HG03521 (cell line): ENCODE measurements at regions not wholly inside any gene's neighbourhood (a gene's known extent, or its start where the extent isn't known, plus 50 kb on each side); places are given as distances from the start of the nearest gene placed in this dataset.
"Not testable (repeated sequence)": the region's sequence is repeated elsewhere in the genome, so short reads cannot be mapped to it uniquely, and the experiment has no call there.

ENCODE experiments used
- ATAC-seq: cut with Tn5 transposase; IDR thresholded peaks from one replicate; pipeline ENCODE4 v1.9.1; 2021; ENCODE audit warnings: mild to moderate bottlenecking, moderate library complexity; ENCODE audit not compliant: unreplicated experiment

DNA sequence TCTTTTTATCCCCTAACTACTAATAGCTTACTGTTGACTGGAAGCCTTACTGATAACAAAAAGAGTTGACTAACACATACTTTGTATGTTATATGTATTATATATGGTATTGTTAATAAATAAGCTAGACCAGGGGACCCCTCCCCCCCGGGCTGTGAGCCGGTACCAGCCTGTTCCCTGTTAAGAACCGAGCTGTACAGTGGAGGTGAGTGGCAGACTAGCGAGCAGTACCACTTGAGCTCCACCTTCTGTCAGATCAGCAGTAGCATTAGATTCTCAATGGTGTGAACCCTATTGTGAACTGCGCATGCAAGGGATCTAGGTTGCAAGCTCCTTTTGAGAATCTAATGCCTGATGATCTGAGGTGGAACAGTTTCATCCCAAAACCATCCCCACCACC, 377.0 kb downstream of the IPMK start:
- ATAC-seq = no peak

DNA sequence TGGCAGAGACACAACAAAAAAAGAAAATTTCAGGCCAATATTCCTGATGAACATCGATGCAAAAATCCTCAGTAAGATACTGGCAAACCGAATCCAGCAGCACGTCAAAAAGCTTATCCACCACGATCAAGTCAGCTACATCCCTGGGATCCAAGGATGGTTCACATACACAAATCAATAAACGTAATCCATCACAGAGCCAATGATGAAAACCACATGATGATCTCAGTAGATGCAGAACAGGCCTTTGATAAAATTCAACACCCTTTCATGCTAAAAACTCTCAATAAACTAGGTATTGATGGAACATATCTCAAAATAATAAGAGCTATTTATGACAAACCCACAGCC, 382.1 kb downstream of the IPMK start:
- ATAC-seq = not testable (repeated sequence)

DNA sequence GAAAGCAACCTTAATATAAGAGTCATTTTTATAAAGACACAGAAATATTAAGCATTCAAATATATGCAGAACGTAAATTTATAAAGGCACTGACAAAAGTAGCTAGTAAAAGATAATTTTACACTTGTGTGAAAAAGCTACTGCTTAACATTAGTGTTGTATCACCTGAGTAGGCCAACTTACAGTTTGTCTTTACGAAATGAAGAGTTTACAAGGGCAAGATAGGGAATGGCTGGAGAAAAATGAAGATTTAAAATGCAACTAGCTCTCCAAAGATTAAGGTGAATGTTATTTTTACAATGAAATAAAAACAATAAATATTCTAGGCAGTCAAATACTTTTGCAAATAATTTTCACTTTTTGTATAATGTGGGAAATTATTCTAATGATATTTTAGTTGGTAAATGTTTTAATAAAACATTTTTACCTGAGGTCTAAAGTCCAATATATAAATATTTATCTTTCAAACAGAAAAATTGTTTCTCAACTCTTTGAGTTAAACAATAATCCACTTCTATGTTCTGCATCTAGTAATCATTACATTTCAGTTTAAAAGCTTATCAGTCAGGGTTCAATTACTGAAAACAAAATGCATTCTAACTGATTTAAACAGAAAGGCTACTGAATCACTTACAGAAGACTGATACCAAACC, 382.6 kb downstream of the IPMK start:
- no peak for ATAC-seq

DNA sequence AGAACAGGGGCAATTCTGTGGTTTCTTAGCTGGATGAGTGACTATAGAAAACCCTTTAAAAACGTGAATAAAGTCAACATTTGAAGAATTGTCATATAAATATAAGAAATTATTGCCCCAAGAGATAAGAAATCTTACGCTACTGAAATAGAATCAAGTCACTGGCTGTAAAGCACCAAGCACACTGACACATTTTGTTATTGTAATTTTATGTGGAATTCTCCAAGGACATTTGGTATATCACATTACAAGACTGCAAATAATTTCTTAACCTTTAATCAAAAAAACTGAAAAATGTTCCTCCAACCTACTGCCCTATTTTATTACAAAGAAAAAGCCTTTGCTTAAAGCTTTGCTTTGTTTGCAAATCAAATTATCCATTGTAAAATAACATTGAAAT, 383.3 kb downstream of the IPMK start:
- no peak for ATAC-seq

DNA sequence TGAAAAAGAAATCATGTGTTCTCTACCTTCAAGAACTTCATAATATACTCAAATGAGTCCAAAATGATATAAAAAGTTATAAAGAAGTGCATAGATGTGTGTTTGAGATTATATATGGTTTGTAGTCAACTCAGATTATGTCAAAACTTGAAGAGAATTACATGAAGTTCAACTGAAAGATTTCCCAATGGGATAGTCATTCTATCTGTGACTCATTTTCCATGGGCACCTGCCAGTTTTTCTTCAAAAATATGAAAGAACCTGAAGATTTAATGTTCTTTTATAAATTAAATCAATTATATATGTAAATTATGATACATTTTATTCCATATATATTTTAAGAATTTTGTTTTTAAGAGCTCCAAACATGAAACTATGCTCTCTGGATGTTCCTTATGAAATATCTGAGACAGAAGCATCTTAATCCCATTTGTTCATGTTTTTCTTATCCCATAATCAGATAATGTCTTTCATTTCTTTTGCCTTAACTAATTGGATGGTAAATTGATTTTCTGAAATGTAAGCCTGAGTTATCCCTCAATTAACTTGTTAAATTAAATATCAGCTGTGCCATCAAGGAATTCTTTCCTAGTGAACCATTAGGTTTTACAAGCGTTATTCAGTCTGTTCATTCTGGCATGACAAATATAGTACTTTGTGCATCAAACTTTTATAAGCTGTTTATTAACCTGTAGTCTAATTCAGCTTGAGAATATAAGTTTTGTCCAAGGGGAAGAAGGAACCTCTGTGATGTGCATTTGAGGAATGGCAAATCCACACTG, 387.1 kb downstream of the IPMK start:
- no peak for ATAC-seq

DNA sequence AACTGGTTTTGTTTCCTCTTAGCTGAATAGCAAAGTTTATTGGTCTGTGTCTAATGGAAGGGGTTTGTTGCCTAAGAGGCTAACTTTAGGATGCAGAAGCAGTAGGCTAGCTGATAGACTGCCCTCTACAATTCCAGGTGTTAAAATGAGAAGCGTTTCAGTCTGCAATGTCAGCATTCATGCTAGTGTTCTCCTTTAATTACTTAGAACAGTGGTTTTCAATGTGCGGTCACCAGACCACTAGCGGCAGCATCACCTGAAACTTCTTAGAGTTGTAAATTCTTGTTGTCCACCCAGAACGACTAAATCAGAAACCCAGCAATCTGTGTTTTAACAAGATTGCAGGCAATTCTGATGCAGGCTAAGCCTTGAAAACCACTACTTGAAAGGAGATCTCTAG, 392.9 kb downstream of the IPMK start:
- no peak for ATAC-seq

DNA sequence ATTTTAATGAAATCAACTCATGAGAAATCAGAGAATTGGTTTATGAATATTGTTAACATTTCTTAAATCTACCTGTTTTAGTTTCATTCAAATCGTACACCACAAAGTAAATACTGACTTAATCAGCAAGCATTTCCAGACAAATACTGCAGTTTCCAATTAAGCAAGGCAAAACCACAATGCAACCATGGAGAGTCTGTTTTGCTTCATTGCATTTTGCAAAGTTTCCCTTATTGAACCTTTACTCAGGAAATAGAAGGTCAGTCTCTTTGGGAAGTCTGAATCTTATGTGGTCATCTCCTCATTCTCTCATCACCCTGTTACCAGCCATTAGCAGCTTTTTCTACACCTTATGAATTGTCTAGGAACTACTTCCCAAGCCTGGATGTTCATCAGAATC, 400.5 kb downstream of the IPMK start:
- no peak for ATAC-seq

DNA sequence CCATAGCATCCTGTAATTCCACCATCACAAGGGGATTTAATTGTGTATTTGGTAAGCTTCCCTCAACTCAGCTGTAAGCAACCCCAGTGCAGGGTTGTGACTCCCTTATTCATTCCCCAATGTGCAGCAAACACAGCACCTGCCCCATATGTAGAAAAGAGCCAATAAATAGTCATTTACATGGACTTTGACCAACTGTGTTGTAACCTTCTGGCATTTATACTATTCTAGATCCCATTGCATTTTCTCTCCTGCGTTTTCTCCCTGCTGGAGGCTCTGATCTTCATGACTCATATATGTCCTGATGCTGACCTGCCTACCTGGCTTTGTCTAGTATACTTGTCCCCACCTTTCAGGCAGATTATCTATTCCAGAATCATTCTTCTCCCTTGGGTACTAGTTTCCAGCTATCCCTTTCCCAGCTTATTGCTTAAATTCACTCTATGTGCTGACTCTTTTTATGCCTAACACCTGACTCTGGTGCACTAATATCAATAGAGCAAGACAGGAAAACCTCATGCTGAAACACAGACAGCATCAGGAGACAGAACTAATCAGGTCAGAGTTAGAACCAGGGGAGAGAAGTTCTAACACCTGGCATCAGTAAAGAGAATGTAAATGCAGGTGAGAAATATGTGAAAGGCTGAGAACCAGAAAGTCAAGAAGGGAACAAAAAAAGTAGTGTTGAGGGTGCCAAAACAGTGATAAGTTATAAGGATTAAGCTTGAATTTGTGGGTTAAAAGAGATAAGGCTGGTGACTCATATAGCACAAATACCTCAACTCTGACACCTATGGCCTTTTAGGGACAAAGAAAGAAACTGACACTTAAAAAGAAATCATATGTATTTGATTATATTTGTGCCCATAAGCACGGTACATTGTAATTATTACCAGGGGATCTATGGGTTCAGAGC, 402.7 kb downstream of the IPMK start:
- ATAC-seq = no peak

DNA sequence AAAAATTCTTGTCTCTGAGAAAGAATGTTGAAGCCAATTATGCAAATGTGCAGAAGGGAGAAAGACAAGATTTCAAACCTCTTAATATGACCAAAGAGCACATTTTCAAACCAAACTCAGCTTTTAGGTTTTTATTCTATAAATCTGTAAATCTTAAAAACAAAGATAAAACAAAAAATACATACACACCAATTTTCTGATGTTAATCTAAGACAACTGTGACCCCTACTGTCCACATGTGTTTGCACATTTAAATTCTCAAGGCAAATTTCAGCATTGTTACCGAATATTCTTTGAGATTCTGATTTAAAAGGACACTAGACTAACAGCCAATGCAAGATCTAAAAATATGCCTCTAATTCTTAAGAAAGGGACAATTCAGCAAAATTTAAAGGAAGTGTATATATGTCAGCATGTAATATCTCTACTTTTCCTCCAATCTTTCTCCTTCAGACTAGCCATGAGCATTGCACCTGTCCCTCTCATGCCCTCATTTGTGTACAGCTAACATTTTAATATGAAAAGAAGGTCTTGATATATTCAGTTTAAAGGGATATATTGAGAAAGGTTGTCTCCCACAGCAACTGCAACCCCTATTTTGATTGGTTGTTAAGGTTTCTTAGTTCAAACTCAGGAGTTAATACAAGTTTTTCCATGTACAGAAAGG, 417.9 kb downstream of the IPMK start:
- no peak for ATAC-seq

DNA sequence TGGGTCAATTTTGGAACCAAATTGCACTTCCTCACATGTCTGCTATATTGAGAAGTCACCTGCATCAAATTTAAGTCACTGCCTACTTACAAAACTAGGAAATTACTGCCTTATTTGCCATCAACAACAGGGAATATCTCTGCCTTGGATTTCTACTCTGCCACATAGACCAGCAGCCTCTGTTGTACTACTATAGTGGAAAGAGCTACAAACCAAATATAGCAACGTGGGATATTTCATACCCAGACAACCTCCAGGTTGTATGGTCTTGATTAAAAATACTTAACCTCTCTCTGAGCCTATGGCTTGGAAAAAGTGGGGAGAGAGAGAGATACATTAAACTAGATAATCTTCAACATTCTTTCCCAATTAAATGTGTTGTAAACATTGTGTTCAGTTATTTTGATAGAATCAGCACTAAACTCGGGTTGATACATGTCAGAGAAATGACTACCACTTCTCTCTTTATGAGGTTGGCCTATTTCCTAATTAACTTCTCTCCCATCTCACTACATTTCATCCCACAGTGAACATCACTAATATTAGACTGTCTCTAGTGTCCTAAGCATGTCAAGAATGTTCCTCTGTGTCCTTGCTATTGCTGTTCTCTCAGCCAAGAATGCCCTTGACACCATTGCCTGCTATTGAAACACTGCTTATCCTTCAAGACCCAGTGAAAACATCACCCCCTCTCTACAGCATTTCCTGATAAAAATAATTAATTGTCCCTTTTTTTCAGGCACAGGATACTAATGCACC, 421.2 kb downstream of the IPMK start:
- ATAC-seq = no peak

DNA sequence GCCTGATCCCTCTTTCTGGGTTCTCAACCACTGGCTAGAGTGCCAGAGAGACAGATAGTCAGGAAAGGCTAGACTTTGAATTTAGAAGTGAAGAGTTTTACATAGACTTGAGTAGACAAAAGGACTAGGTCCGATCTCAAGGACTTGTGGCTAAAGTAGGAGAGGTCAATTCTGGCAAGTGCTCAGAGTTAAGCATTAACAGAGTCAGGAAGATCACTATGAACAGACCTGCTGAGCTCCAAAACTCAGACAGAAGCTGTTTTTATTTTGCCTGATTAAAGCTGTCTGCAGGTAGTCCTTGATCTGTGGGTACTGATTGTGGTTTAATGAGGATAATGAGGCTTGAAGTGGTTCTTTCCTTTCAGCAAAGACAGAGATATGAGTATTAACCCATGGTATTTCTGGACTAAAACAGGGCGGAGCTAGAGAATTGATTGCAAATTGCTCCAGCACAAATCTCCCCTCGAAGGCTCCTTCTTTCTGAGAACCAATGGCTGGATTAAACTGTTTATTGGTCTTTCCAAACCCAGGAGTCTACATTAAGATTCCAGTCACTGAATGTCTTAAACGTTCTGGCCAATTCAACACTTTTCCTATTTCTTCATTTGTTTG, 423.2 kb downstream of the IPMK start:
- ATAC-seq = no peak

DNA sequence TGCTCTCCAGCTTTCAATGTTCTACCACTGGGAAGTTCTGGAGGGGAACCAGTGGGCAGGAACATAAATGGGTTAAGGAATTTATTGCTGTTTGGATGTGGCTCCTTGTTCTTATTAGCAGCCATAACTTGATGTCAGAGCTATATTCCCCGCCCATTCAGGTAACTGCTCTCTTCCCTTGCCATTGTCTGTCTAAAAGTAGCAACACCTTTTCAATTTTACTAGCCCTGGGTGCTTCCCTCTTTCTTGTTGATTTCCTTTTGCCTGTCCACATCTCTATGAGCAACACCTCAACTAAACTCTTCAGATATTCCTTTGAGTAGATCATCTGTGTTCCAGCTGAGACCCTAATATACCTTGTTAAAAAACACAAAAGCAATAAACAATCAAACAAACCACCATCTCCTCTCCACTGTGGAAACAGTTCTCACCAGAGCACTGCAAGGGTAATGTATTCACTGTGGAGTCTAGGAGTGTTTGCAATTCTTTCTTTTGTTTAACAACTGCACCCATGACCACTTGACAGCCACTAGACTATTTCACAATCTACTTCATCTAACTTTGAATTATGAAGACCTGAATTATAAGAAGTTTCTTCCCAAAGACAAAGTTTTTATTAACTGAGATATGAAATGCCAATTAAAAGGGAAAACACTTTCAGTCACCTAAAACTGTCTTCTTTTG, 436.7 kb downstream of the IPMK start:
- no peak for ATAC-seq

DNA sequence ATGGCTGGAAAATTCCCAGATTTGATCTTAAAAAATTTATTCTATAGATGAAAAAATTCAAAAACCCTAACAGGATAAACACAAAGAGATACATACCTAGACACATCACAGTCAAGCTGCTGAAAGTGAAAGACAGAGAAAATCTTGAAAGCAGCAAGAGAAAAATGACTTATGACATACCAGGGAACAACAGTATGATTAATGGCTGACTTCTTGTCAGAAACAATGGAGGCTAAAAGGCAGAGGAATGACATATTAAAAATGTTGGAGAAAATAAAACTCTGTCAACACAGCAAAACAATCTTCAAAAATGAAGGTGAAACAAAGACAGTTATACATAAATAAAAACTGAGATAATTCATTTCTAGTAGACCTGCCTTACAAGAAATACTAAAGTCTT, 442.7 kb downstream of the IPMK start:
- ATAC-seq = no peak

DNA sequence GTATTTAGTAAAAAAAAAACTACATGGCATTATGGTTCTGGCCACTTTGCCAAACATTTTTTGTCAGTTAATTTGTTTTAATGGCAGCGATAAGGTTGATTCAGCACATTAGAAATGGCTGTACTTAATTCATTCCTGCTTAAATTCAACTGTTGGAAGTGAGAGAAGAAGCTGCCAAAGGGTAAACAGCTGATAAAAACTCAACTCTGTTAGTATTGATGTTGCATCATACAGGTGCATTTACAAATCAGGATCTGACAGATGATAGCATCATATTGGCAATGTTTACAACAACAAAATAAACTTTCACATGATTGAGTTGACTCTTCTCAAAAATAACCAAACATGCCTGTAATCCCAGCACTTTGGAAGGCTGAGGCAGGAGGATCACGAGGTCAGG, 444.3 kb downstream of the IPMK start:
- ATAC-seq = no peak

DNA sequence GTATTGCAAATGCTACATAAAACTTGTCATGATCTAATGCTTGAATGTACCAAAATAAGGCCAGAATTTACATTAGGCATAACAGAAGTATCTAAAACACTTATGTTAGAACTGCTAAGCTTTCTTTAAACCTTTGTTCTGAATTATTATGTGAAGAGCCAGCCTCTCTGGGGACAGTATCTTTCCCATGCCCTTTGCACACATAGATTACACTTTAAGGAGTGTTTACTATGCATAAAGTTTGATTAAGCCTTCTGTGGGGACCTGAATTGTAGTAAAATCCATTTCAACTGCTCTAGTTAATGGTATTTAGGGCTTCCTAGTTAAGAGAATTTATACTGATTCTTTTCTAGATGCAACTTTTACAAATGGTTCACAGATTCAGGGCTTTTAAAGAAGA, 444.7 kb downstream of the IPMK start:
- no peak for ATAC-seq

DNA sequence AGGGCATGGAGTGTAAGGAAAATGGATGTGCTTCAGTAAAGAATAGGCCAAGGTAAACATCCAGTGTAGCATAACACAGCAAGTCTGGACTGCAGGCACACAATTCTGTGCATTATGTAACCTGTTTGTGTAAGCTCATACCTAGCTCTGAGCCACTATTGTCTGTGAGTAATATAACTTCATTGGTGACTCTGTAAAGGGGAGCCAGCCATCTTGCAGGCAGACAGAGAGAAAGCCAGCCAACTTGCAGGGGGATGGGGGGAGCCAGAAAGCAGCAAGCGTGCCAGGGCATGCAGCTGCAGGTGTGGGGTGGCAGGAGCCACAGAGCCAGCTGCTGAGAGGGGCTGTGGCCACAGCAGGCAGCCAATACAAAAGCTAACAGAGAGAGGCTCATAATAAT, 449.2 kb downstream of the IPMK start:
- ATAC-seq = no peak

DNA sequence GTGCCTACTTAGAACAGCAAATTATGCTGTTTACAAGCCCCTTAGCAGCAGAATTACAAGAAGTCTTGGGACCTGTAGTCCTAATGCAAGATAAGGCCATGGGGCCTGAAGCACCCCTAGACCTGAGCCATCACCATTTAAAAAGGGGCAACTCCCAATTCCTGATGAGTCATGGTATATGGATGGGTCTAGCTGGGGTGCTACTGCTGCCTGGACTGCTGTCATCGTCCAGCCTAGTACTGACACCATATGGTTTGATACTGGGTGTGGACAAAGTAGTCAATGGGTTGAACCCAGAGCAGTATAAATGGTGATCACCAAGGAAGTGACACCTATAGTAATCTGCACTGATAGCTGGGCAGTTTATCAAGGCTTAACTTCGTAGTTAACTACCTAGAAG, 450.0 kb downstream of the IPMK start:
- ATAC-seq = no peak

DNA sequence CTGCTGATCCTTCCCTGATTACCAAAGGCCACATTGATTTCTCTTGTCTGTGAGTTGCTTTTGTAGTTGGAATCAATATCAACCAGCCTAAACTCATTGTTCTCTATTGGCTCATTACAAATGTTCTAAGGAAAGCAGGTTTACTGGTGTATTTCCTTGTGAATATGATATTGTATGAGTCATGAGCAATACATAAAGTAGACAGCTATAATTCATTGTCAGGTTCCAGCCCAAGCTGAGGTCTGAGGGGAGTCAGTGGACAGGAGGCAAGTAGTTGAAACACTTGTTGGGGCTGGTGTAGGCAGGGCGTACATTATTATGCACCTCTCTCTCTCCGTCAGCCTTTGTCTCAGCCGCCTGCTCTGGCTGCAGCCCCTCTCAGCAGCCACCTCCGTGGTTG, 451.7 kb downstream of the IPMK start:
- ATAC-seq = no peak

DNA sequence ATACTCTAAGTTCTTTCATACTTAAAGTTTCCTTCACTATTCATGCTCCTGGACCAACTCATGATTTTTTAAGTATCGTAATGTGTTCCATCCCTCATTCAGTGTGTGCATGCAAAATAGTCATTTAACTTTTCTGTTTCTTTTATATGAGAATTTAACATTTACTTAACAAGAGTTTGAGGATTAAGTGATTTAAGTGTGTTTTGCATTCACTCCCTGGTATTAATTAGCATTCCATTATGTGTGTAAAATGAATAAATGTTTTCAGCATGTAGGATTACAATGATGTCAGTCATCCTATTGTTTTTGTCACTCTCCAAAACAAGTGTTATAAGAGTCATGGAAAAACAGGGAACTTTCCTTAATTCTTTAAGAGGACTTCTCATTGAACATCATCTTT, 457.7 kb downstream of the IPMK start:
- ATAC-seq = no peak

DNA sequence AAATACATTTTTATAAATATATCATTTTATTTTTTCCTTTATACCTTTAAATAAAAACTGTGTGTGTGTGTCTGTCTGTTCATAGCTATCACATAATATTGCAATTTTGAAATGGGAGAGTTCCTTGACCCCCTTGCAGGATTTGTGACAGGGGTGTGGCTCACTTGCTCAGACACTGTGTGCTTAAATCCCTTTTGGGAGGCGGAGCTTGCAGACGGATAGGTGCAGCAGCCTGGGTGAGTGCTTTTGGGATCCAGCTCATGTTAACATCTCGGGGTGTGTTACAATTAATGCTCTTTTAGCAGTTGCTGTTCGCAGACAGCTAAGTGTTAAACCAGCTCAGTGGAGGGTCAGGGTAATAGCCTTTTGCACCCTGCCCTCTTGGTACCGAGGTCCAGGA, 459.8 kb downstream of the IPMK start:
- no peak for ATAC-seq
